ENCODE measurements at regions not wholly inside any gene's neighbourhood (a gene's known extent, or its start where the extent isn't known, plus 50 kb on each side); places are given as distances from the start of the nearest gene placed in this dataset.

- H3K4me2 ChIP-seq (ENCODE audit: low read length) = no peak overlapping the region
- H3K4me3 ChIP-seq (ENCODE audit: low read length) = no peak overlapping the region
- H3K36me3 ChIP-seq (replicated peaks; ENCODE audit: low read depth, low read length) = no peaks in the 10 kb centered on the region
These were observed 492.1 kb downstream of the MAFB start for GRCh38 chr20:40196846-40197436.

GRCh38 chr20:40195742-40196141, 493.3 kb downstream of the MAFB start:
- no peak overlapping the region for H3K4me3 ChIP-seq (ENCODE audit: low read length)
- no peak overlapping the region for H3K4me2 ChIP-seq (ENCODE audit: low read length)
- H3K79me2 ChIP-seq (ENCODE audit: low read length) = no peaks in the 10 kb centered on the region
- H3K4me1 ChIP-seq (ENCODE audit: low read length) = no peaks in the 10 kb centered on the region
- H3K27me3 ChIP-seq (ENCODE audit: low read depth, low read length) = no peaks in the 10 kb centered on the region
- no peaks in the 10 kb centered on the region for H4K20me1 ChIP-seq (ENCODE audit: insufficient read depth, low read length)
- no peak overlapping the region for H2AFZ ChIP-seq (ENCODE audit: low read depth, low read length)
- no peaks in the 10 kb centered on the region for H3K9me3 ChIP-seq (ENCODE audit: insufficient read depth, low read length)
- no peak for TF ChIP-seq EZH2phosphoT487 (IDR thresholded peaks at IDR 0.05; ENCODE audit: low read depth)
- no peak for TF ChIP-seq CTCF (IDR thresholded peaks at IDR 0.05; ENCODE audit: low read depth, low read length)
- H3K36me3 ChIP-seq (replicated peaks; ENCODE audit: low read depth, low read length) = no peaks in the 10 kb centered on the region
- H3K9ac ChIP-seq (ENCODE audit: low read length) = no peak overlapping the region
- H3K27ac ChIP-seq (ENCODE audit: low read length) = no peak overlapping the region

More at GRCh38 chr20:40196846-40197436, 492.1 kb downstream of the MAFB start:
- H3K9ac ChIP-seq (ENCODE audit: low read length) = no peak overlapping the region
- no peak for TF ChIP-seq EZH2phosphoT487 (IDR thresholded peaks at IDR 0.05; ENCODE audit: low read depth)
- H3K79me2 ChIP-seq (ENCODE audit: low read length) = no peaks in the 10 kb centered on the region
- H2AFZ ChIP-seq (ENCODE audit: low read depth, low read length) = no peak overlapping the region
- no peak overlapping the region for H3K27ac ChIP-seq (ENCODE audit: low read length)
- H4K20me1 ChIP-seq (ENCODE audit: insufficient read depth, low read length) = no peaks in the 10 kb centered on the region
- H3K27me3 ChIP-seq (ENCODE audit: low read depth, low read length) = no peaks in the 10 kb centered on the region
- no peaks in the 10 kb centered on the region for H3K9me3 ChIP-seq (ENCODE audit: insufficient read depth, low read length)
- H3K4me1 ChIP-seq (ENCODE audit: low read length) = no peaks in the 10 kb centered on the region

GRCh38 chr20:40192529-40192928, 496.5 kb downstream of the MAFB start:
- TF ChIP-seq CTCF (IDR thresholded peaks at IDR 0.05; ENCODE audit: low read depth, low read length) (no peak), EZH2phosphoT487 (IDR thresholded peaks at IDR 0.05; ENCODE audit: low read depth) (no peak)
- Histone ChIP-seq H4K20me1 (ENCODE audit: insufficient read depth, low read length) (no peaks in the 10 kb centered on the region), H3K4me2 (ENCODE audit: low read length) (no peak overlapping the region), H3K4me3 (ENCODE audit: low read length) (no peak overlapping the region), H2AFZ (ENCODE audit: low read depth, low read length) (no peak overlapping the region), H3K27ac (ENCODE audit: low read length) (no peak overlapping the region), H3K36me3 (replicated peaks; ENCODE audit: low read depth, low read length) (no peaks in the 10 kb centered on the region), H3K27me3 (ENCODE audit: low read depth, low read length) (no peaks in the 10 kb centered on the region), H3K79me2 (ENCODE audit: low read length) (no peaks in the 10 kb centered on the region), H3K9me3 (ENCODE audit: insufficient read depth, low read length) (no peaks in the 10 kb centered on the region), H3K4me1 (ENCODE audit: low read length) (no peaks in the 10 kb centered on the region), H3K9ac (ENCODE audit: low read length) (no peak overlapping the region)

- Histone ChIP-seq H4K20me1 (ENCODE audit: insufficient read depth, low read length) (no peaks in the 10 kb centered on the region), H2AFZ (ENCODE audit: low read depth, low read length) (no peak overlapping the region), H3K9me3 (ENCODE audit: insufficient read depth, low read length) (no peaks in the 10 kb centered on the region), H3K27me3 (ENCODE audit: low read depth, low read length) (no peaks in the 10 kb centered on the region), H3K4me2 (ENCODE audit: low read length) (no peak overlapping the region), H3K36me3 (replicated peaks; ENCODE audit: low read depth, low read length) (no peaks in the 10 kb centered on the region), H3K9ac (ENCODE audit: low read length) (no peak overlapping the region), H3K4me1 (ENCODE audit: low read length) (no peaks in the 10 kb centered on the region), H3K79me2 (ENCODE audit: low read length) (no peaks in the 10 kb centered on the region), H3K27ac (ENCODE audit: low read length) (no peak overlapping the region), H3K4me3 (ENCODE audit: low read length) (no peak overlapping the region)
- TF ChIP-seq EZH2phosphoT487 (IDR thresholded peaks at IDR 0.05; ENCODE audit: low read depth) (no peak), CTCF (IDR thresholded peaks at IDR 0.05; ENCODE audit: low read depth, low read length) (no peak)
These were observed 497.0 kb downstream of the MAFB start for GRCh38 chr20:40192081-40192480.
